Stimulated activated CD4-positive, alpha-beta T cell treated with anti-CD3 and anti-CD28 coated beads, Interleukin-1b, Interleukin-23, amount 100 ng/mL, for 24 hours (primary cell): ENCODE measurements at regions not wholly inside any gene's neighbourhood (a gene's known extent, or its start where the extent isn't known, plus 50 kb on each side); places are given as distances from the start of the nearest gene placed in this dataset.
"Not testable (repeated sequence)": the region's sequence is repeated elsewhere in the genome, so short reads cannot be mapped to it uniquely, and the experiment has no call there.

ENCODE experiments used
- DNase-seq, 4 experiments: peaks; one replicate each; pipeline ENCODE4 v3.0.0-alpha.2; 2020; ENCODE audit warnings: low read depth in 4 of 4, low spot score in 1 of 4

DNA sequence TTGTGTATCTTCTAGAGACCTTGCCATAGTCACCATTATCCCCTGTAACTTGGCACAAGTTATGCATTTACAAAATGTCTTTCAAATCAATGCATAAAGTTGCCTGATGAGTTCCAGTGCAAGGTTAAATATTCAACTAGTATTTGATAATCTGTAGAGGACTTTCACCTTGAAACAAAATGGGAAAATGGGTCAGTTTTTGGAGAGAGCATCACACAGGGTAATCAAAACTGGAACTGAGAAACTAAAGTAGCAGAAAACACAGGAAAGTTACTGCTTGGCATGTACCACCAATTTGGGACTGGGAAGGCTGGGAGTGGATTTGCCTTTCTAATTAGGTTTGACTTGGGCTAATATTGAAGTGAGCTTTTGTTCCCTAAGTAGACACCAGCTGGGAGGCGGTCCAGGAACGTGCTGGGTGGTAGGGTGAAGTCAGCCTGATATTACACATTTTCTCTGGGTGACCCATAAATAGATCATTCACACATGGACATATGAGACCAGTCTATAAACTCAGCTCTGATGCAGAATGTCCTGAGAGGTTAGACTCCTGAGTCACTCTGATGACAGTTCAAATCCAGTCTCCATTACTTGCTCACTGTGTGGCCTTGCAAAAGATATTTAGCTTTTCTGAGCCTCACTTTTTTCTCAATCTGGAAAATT lies 152.3 kb downstream of the PCTP start:
- DNase-seq = no peak

DNA sequence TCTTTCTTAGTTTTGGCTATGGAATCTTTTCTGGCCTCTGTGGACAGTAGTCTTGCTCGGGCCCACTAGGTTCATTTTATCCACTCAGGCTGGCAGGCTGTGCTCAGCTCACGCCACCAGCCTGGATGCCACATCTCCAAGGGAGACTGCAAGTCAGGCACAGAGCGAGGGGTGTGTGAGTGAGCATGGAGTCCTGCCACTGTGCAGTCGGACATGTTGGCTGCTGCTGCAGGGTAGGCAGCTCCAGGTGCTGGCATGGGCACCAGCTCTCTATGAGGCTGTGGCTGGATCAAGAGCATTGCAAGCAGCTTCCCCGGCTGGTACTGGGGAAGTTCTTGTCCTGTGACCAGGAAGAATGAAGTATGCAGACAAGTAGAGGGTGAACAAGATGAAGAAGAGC lies 158.9 kb downstream of the PCTP start:
- DNase-seq = no peak

DNA sequence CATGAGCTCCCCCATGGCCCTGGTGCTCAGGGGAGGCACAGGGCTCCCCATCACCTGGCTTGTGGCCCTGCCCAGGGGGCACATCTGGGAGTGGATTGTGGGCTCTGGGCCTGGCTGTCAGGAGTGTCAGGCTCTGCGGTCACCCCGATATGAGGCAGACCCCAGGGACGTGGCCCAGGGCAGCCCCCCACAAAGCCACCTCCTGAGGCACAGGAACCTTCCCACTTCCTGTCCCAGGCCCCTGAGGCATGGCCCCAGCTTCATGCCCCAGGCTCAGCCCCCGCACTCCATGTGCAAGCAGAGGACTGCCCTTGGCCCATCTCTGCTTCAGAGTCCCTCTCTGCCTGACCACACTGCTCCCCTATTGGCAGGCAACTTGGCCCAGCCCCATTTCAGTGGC lies 160.3 kb downstream of the PCTP start:
- no peak for DNase-seq

DNA sequence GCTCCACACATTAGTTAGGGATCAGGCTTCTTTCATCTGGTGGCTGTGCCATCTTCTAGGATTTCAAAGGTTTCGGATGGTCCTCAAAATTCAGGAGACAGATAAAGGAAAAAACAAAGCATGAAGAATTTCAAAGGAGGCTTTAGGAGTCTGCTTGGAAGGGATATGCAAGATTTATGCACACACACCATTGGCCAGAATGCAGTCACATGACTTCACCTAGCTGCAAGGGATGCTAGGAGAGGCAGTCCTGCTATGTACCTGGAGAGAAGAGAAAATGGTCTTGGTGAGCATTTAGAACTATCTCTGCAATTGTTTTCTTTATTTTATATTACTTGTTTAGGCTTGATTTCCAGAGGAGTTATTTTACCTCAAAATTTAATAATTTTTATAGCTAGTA lies 174.6 kb downstream of the PCTP start:
- DNase-seq = no peak

DNA sequence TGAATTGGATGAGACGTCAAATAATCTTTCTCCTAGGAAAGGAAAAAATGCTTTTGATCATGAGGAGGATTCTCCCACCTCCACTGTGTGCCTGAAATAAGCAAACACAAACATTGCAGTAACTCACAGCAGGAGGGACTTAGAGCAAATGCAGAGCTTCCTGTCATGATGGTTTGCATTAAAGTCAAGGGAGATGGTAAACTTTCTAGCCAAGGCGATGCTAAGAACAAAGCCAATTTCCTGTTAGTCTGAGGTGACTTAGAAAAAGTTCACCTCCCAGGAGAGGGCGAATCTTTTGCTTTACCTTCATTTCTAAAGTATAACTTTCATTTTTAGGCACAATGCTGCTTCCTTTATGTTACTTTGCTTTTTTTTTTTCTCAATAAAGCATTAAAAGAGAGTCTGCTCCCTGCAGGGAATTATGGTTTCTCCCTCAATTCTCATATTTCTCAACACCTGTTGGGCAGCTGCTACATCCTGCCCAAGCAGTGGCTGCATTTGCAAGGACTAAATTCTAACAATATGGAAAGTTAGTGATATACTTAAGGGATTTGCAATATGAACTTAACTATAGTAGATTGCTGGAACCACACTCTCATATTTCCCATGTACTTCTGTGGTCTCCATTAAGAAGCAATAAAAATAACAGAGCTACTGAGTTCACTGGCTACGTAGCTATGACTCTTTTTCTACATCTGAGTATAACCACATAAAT lies 175.6 kb downstream of the PCTP start:
- DNase-seq = no peak

DNA sequence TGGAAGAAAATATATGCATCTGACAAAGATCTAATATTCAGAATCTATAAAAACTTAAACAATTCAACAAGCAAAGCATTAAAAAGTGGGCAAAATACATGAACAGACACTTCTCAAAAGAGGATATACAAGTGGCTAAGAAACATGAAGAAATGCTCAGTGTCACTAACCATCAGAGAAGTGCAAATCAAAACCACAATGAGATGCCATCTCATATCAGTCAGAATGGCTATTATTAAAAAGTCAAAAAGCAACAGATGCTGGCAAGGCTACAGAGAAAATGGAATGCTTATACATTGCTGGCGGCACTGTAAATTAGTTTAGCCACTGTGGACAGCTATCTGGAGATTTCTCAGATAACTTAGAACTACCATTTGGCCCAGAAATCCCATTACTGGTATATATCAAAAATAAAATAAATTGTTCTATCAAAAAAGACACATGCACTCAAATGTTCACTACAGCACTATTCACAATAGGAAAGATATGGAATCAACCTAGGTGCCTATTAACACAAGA lies 179.5 kb downstream of the PCTP start:
- no peak for DNase-seq

DNA sequence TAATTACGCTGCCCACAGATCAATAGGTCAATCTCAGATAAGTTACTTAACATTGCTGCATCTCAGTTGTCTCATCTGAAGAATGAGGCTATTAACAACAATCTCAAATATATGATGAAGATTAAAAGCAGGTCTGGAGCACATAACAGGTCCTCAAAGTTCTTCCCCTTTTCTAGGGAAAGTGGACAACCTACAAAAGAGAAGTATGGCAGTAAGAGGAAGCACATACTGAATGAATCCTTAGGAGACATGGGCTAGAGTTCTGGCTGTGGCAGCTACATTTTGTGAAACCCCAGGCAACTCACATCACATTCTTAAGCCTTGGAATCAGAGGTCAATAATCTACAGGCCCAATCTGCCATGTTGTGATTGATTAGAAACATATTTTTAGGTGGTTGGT lies 180.6 kb downstream of the PCTP start:
- no peak for DNase-seq

DNA sequence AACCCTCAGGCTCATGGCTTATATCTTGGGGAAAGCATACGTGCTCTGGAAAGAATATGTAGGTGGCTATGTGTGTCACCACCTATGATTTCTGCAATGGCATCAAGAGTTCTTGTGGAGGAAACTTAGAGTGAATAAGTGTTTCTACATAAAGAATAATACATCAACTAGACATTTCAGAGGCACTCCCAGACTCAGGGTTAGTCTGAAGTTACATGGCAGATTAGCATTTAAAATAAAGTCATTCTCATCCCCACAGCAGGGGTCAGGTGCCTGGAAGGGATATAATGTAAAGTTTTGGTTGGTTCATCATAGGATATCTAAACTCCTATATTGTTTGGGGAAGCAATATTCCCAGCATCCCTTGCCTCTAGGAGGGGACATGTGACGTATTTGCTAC lies 182.1 kb downstream of the PCTP start:
- DNase-seq = no peak

DNA sequence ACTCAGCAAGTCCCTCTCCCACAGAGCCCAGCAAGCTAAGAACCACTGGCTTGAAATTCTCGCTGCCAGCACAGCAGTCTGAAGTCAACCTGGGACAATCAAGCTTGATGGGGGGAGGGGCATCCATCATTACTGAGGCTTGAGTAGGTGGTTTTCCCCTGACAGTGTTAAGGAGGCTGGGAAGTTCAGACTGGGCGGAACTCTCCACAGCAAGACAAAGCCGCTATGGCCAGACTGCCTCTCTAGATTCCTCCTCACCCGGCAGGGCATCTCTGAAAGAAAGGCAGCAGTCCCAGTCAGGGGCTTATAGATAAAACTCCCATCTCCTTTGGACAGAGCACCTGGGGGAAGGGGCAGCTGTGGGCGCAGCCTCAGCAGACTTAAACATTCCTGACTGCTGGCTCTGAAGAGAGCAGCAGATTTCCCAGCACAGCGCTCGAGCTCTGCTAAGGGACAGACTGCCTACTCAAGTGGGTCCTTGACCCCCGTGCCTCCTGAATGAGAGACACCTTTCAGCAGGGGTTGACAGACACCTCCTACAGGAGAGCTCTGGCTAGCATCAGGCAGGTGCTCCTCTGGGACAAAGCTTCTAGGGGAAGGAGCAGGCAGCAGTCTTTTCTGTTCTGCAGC lies 188.4 kb downstream of the PCTP start:
- not testable (repeated sequence) for DNase-seq

DNA sequence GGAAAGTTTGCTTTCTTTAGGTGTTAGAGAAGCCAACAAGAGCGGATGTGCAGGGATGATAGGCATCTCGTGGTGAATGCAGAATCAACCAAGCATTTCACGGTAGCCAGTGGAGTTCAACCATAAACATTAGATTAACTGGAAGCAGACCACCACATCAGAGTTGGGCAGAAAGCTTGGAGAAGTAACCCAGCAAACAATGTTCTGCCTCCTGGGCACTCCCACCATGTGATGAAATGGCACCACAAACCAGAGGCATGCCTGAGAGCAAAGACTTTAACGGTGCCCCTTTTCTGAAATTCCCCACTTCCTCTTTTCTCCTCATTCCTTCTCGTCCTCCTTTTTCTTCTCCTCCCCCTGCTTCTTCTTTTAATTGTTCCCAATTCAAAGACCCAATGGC lies 193.5 kb upstream of the ANKFN1 start:
- DNase-seq = no peak

DNA sequence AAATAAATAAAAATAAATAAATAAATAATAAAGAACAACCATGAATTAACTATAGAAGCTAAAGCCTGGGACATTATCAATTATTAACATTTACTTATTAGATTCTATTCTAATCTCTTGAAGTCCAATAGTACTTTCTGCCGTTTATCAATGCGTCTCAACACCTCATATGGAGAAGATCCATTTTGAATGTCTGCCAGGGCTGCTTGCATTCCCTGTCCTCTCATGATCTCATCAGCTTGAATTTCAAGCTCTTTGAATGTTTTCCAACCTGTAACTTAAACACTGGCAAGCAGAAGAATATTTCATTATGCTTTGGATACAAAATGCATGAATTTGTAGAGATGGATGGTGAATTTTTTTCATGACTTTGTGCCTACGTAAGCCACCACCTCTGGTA lies 191.9 kb upstream of the ANKFN1 start:
- DNase-seq = no peak

DNA sequence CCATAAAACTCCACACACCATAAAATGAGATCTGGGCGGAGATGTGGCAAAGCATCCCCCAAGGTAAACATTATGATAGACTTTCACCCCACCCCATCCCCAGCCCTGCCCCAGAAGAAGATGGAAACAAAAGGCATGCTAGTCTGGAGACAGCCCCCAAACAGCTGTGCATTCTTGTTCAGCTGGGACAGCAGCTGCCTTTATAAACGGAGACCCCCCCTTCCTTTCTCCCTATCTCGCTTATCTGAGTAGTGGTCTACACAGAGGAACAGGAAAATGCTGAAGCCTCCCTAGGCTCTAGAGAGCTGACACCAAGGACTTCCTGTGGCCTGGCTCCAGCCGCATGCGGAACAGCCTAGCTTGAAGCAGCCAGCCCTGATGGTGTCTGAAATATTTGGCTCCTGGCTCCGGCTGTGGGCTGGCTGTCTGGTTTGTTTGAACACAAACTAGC lies 190.3 kb upstream of the ANKFN1 start:
- DNase-seq = no peak

DNA sequence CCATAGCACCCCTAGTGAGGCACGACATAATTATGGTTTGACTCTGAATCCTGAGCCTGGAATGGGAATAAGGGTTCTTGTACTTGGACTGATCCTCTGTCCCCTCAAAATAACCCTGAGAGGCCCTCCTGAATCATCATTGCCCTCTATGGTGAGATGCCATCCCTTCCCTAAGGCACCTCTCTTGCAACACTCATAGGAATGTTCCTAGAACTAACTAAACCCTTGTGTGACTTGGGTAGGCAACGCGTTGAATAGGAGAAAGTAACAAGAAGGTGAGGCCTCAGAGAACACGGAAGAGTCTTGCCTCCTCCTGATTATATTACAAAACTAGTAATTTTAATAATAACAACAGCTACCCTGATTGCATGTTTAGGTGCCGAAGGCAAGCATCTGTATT lies 189.1 kb upstream of the ANKFN1 start:
- DNase-seq = no peak

DNA sequence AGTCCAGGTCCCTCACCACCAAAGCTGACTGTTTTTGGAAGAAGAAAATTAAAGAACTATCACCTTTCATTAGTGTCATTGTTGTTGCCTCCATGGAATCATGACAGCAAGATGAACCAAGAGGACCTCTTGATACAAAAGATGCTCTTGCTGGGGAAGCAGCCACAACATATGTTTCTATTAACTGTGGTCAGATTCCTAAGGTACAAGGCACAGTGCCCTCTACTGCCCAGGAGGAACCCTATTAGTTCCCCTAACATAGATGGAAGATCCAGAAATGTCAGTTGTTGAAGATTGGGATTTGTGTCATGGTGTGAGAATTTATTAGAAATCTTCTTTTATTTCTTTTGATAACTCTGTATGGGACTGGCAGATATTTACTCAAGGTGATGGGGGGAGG lies 188.2 kb upstream of the ANKFN1 start:
- DNase-seq = no peak

DNA sequence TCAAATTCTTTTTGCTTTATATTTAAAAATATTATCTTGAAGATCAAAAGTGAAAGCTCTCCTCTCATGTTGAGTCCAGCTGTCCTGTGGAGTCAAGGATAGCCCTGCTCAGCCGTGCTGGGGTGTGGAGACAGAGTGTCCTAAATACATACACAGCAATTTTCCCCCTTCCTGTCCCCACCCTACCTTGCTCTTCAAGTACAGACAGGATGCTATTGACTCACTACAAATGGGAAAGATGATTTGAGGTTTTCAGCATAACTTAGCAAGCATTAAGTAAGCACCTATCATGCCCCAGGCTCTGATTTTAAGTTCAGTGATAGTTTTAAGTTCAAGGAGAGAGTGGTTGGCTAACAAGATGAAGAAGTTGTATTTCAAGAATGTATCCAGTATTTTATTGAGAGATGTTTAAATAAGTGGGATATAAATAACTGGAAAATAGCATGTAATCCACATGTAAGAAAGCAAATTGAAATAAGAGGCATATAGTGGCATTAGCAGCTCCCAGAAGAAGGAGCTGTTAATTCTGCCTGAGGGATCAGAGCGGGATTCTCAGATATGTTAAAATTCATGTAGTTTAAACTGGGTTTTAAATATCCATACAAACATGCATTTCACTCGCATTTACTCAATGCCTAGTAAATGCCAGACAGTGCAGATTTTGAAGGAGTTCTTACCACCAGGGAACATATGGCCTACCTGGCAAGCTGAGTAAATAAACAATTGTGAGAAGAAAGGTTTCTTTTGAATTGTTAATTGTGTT lies 183.5 kb upstream of the ANKFN1 start:
- DNase-seq = no peak

DNA sequence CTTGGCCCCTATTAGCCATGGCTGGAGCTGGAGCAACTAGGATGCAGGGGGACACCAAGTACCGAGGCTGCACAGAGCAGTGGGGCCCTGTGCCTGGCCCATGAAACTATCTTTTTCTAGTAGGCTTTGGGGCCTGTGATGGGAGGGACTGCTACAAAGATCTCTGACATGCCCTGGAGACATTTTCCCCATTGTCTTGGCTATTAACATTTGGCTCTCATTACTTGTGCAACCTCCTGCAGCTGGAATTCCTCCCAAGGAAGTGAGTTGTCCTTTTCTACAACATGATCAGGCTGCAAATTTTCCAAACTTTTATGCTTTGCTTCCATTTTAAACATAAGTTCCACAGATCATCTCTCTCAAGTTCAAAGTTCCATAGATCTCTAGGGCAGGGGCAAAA lies 174.7 kb upstream of the ANKFN1 start:
- DNase-seq = no peak

DNA sequence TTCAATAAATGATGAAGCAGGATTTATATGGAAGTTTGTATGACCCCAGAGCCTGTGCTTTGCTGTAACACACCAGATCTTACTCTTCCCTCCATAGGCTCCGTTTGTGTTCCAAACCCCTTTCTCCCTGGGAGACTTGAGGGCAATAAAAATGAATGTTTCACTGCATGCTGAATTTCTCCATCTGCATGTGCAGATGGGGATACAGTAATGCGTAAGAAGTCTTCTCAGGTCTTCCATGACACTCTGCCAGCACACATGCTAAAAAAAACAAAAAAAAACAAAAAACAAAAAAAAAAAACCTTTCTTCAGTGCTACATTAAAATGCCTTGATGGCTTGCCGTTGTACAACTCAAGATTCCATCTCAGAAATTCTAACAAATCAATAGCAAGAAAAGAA lies 170.2 kb upstream of the ANKFN1 start:
- no peak for DNase-seq

DNA sequence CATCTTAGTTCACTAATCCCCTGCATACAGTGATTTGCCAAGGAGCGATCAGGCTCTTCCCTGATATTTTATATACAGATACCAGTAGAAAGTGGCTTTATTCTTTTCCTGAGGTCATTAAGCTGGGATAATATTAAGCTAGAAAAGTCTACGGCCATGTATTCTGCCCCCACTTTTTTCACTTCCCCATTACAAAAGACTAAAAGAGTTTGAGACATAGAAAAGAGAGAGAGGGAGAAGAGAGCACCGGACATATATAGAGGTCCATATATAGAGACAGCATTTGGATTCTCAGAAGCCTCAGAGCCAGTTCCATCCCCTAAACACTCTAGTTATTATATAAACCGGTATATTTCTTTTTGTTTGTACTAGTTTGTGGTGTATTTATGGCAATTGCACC lies 166.5 kb upstream of the ANKFN1 start:
- no peak for DNase-seq

DNA sequence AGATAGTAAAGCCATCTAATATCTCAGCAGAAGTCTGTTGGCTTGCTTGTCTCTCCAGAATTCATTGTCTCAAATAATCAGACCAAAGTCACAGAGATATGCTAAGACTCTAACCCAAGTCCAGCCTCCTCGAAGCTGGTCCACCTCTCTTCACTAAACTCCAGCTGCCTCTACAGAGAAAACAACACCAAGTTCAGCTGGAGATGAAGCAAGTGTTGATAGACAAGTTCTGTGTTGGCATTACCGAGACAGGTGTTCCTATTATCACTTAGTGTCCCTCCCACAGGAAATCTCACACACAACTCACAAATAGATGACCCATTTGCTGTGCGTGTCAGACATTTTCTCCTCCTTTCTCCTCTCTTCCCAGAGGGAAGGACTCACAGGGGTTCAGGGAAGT lies 164.4 kb upstream of the ANKFN1 start:
- DNase-seq = no peak

DNA sequence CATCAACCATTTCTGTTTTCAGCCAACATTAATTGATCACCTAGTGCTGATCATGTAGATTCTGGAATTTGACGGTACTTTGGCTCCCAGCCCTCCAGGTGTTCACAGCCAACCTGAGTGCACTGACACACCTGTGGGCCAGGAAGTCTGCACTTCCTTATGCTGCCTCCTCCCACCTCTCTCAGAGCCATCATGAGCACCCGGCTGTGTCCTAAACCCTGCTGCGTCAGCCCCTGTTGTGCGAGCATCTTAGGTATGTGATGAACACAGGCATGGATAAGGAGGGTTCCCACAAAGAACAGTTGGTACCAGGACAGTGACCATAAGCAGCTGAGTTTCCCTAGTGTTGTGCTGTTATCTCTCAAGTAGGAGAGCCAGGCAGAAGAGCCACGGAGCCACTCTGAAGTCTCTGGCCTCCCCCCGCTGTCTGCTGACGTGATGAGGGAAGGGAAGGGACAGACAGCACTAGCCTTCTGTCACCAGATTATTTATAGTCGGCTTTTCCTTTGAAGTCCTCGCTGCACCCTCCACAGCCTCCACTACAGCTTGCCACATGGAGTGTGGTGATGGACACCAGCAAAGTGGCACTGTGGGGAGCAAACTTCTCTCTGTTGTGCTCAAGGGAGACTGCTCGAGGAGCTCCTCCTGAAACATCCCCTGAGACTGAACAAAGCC lies 162.8 kb upstream of the ANKFN1 start:
- DNase-seq = no peak

DNA sequence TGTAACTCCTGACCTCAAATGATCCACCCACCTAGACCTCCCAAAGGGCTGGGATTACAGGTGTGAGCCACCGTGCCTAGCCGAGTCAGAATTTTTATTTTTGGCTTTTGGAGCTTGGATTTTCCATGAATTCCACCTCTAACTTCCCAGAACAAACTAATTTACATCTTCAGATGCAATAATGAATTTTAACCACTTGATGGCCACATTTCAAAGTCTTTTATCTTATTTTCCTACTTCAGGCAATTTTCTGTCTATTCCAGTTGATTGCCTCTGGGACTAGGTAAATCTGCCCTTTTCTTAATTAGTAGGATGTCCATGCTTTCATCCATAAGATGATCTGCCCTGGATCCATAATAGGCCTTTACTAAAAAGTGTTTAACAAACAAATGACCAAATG lies 156.4 kb upstream of the ANKFN1 start:
- no peak for DNase-seq
